HG02571 (cell line): ENCODE measurements at regions not wholly inside any gene's neighbourhood (a gene's known extent, or its start where the extent isn't known, plus 50 kb on each side); places are given as distances from the start of the nearest gene placed in this dataset.

Experiments
- ATAC-seq: cut with Tn5 transposase; IDR thresholded peaks from one replicate; pipeline ENCODE4 v1.9.1; 2021; ENCODE audit warnings: mild to moderate bottlenecking, moderate library complexity; ENCODE audit not compliant: unreplicated experiment

DNA sequence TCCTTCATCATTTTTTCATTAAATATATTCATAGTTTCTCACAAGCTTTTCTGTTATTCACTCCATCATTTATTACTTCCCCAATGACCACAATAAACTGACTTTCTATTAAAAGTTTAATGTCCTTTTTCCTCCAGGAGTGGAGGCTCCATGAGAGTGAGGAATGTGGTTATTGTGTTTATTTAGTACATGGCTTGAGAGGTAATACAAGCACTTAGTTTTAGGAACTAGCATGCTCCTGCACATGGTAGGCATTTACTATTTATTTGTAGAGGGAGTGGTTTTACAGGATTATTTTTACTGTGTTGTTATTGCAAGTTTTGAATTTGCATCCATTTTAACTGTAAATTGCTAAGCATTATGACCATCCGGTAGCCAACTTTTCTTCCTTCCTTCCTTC lies 412.9 kb upstream of the SUCLG2 start:
- ATAC-seq, result no peak

GRCh38 chr3:68062926-68063325 lies 408.5 kb upstream of the SUCLG2 start:
- ATAC-seq, result no peak

DNA sequence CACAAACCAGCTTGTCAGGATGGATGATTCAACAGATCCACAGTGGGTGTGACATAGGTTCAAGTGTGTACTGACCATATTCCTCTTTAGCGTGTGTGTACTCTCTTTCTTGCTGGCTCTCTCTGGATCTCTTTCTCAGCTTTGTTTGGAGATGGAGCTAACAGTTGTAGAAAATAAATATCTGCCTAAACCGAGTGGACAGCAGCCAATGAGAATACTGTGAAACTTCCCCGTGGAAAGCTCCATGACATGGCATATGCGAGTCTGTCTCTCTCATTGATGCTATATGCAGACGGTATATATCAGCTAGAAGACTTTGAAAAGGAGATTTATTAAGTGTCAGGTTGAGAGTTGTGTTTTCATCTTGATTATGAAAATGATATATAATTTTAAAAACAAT lies 406.5 kb upstream of the SUCLG2 start:
- ATAC-seq, result no peak

- no peak for ATAC-seq
These were observed 405.8 kb upstream of the SUCLG2 start for GRCh38 chr3:68060191-68060590.

- ATAC-seq, result no peak
These were observed 405.3 kb upstream of the SUCLG2 start for GRCh38 chr3:68059628-68060152.

- ATAC-seq, result no peak
These were observed 403.4 kb upstream of the SUCLG2 start for GRCh38 chr3:68057637-68058320.

GRCh38 chr3:68056556-68056955 lies 402.1 kb upstream of the SUCLG2 start:
- ATAC-seq, result no peak

DNA sequence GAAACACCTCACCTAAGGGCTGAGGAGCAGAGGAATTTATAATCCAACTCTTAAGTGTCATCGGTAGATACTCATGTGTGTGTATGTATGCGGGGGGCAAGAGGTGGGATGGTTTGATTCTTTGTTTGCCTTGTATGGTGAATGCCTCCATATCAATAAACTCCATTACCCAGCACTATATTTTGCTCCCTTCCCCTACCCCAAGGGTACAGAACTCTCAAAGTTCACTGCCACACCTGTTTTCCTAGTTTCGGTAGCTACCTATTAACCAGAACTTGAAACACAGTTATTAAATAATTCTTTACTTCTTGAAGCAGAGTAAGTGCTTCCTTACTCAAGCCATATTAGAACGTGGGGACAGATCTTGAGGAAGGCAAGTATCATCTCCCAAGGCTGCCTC lies 400.8 kb upstream of the SUCLG2 start:
- no peak for ATAC-seq

DNA sequence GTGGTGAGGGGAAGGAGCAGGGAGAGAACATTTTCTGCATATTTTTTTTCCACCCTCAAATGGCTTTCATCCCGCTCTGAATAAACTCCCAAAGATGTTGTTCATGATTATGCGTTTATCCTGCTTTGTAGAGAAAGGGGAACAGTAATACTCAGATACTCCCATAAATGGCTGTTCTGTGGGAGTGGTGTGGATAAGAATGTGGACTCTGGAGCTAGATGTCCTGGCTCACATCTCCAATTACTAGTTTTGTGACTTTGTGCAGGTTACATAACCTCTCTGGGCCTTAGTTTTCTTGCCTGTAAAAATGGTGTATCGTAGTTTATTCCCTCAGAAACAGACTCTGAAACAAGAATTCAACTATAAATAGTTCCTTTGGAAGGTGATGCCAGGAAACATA lies 395.4 kb upstream of the SUCLG2 start:
- ATAC-seq, result no peak

DNA sequence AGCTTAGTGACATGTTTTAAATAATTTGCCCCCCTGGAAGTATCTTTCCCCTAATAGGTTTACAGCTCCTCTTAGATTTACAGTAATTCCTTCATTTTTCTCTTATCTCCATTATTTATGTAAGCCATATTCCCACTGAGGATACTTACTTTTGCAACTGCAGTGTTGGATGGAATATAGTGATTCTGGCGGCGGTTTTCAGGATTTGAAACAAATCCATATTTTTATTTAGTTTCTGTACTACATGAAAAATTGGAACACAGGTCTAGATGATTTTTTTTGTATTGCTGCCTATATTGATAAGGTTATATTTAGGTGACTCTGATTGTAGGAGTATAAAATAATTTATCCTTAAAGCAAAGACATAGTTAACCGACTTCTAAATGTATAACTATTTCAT lies 391.6 kb upstream of the SUCLG2 start:
- ATAC-seq, result no peak

DNA sequence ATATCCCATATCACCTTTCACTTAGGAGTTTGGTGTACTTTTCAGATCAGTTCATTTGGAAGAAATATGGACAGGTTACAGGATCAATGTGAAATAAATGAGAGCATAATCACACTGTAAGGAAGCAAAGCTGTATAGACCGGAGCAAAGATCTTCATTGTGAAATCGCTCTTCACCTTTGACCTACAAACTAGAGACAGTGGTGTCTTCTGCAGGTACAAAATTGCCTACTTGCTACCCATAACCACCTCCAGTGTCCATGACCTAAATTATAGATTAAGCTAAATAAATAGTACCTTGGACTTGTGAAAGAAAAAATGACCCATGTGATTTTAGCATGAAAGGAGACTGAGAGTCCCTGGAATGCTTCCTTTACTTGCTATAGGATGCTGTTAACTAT lies 379.5 kb upstream of the SUCLG2 start:
- ATAC-seq, result no peak

DNA sequence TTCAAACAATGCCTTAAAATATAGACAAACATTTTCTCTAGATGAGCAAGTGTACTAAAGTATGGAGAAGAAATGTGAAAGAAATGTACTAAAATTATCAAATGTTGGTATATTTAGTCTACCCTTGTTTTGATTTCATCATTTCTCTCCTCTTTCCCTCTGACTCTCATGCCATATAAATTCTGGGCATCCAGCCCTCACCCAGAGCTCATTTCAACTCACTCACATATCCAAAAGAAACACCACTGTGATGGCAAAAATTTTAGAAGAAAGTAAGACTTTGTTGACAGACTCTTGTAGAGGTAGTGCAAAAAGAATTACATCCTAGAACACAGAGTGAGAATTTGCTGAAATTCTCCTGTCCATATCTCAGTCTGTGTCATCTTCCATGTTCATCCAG lies 377.8 kb upstream of the SUCLG2 start:
- ATAC-seq, result no peak

DNA sequence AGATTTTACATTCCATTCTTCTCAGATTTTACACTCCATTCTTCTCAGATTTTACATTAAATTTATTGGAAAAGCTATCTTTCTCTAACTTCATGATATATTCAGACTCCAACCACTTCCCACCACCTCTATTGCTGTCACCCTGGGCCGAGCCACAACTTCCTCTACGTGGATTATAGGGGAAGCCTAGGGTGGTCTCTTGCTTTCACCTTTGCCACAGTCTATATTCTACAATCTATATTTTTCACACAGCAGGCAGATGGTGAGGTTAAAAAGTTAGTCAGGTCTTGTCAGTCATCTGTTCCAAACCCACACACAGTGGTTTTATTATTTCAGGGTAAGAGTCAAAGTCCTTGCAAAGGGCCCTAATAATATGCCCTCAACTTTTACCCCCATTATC lies 370.8 kb upstream of the SUCLG2 start:
- ATAC-seq, result no peak

DNA sequence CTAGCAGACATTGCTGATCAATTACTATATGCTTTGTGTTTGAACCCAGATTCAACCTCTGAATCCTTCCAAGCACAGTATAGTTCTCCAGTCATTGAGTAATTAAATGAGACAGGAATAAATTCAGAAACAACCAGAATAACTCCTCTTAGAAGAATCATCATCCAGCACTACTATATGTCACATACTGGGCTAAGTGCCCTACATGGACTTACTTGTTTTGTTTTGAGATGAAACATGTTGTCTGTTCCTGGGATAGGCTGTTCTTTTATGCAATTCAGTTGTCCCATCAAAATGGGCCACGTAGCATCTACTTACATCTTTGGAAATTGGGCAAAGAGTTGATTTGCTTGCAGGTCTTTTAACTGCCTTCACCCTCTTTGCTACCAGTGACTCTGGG lies 365.5 kb upstream of the SUCLG2 start:
- no peak for ATAC-seq

DNA sequence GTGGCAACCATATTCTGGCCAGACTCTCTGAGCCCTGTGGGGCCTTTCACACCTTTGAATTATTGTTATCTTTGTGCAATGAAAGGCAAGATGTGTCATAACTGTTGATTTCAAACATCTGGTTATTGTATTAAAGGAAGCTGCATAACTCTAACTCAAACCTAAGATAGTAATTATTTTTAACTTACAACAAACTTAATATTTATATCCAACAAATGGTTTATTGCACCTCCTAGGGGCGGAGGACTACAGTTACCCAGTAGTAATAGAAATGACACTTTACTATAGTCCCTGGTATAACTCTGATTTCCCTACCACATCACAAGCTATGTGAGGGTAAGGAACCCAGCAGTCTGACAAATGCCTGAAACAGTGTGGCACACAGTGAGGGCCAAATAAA lies 363.9 kb upstream of the SUCLG2 start:
- ATAC-seq, result no peak

- no peak for ATAC-seq
These were observed 362.7 kb upstream of the SUCLG2 start for GRCh38 chr3:68017069-68017468.

GRCh38 chr3:68009900-68010299 lies 355.5 kb upstream of the SUCLG2 start:
- ATAC-seq, result no peak

DNA sequence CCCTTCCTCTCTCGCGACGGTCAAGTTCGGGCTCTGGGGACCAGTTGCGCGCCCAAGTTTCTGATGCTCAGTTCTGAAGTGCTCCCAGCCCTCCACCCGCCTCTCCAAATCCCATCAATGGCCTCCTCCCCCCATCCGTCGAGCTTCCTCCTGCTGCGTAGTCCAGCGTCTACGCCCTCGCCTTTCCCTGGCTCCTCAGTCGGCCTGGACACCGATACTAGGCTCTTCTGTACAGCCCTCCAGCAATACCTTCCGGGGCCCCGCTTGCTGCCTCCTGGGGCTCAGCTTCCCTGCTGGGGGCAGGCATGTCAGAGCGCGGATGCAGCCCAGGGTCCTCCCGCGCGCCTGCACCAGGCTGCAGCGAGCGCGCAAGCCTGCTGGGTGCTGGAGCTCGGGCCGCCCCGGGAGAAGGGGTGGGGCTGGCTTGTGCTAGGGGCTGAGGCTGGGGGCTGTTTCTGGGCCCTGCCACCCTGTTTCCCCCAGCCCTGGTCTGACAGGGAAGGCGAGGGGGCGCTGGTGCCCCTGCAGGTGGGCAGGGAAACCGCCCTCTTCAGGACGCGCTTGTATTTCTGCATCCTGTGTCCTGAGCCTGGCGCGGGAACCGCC lies 353.3 kb upstream of the SUCLG2 start:
- no peak for ATAC-seq

DNA sequence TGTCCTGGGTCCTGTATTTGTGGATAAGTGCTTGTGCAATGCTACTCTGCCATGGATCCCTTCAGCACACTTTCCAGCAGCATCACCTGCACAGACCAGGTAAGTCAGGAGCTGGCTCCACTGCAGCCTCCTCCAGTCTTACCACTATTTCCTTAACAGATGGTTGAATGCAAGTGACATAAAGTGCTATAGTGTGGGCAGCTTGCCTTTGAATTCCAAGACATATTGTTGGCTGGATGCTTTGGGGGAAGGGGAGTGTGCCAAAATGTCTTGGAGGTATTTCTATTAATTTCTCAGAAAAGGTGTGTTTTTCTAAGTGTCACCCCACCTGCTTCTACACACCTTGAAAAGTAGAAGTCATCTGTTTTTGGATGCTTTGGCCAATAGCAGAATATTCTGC lies 352.2 kb upstream of the SUCLG2 start:
- no peak for ATAC-seq

GRCh38 chr3:68004091-68004490 lies 349.7 kb upstream of the SUCLG2 start:
- ATAC-seq, result no peak

DNA sequence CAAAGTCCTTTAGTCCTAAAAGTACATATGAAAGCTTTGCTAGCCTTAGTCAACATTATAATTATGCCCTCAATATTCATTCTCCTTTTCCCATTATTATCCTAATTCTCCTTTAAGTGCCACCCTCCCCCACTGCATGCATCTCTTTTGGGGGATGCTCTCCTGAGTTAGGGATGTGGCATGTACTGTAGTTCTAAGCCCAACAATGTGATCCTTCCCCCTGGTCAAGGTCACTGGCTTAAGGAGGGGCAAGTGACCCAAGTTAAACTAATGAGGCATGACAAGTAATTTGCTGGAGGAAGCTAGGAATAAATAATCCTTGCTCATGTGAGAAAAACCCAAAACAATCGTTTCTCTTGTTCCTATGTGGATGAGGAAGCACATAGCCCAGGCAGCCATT lies 343.9 kb upstream of the SUCLG2 start:
- ATAC-seq, result no peak

GRCh38 chr3:67995206-67995605 lies 340.8 kb upstream of the SUCLG2 start:
- ATAC-seq, result no peak

DNA sequence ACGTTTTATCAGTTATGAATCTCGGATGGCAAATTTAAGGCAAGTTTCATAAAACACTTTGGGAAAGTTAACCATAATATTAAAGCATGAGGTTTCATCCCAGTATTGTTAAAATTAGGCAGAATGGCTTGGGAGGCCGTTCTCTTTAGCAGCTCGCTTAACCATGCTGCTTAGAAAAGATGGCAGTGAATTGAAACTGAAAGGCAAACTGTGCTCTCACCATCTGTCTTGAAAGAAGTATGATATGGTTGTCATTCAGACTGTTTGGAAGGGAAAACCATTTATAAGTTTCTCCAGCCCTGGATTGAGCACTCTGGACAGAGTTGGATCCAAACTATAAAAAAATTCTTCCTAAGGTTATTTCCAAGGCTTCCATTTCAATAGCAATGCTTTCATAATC lies 332.3 kb upstream of the SUCLG2 start:
- no peak for ATAC-seq
